GM21360 (cell line): ENCODE measurements at regions not wholly inside any gene's neighbourhood (a gene's known extent, or its start where the extent isn't known, plus 50 kb on each side); places are given as distances from the start of the nearest gene placed in this dataset.
A peak's percentile ranks its signal among the peaks of the same experiment; 100 is the strongest.

Source experiments
- ATAC-seq: cut with Tn5 transposase; IDR thresholded peaks from one replicate; pipeline ENCODE4 v1.9.1; 2021; ENCODE audit warnings: mild to moderate bottlenecking, moderate library complexity; ENCODE audit not compliant: unreplicated experiment

DNA sequence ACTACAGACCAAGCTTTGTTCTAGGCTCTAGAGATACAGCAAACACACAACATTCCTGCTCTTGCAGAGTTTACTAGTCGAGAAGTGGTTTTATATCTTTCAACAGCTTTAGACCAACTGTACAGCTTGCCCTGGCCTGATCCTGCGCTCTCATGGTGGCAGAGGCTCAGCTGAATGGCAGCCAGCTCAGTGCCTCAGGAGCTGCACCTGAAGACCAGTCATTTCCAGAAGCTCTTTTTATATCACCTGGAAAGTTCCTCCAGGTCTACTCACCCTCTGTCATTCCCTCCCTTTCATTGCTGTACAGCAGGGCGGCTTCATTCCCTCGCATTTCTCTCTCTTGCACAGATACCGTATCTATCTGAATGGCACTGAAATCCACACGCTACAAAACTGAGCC, 319.8 kb downstream of the GATA3 start:
- no peak for ATAC-seq

DNA sequence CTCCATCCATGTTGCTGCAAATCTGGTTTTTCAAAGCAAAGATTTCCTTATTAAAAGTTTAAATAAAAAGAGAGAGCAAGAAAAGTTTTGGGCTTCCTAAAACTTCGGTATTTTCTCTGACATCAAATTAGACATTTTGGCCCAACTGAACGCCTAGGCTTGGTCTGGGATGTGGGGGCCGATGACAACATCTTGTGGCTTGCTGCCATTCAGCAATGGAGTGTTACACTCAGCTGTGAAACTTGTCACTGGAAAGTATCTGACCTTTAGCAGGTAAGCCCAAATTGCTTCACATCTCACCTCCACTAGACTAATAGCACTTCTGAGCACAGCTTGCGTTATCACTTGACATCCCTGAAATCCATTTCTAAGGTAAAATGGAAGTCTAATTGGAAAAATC, 320.6 kb downstream of the GATA3 start:
- ATAC-seq, result no peak

DNA sequence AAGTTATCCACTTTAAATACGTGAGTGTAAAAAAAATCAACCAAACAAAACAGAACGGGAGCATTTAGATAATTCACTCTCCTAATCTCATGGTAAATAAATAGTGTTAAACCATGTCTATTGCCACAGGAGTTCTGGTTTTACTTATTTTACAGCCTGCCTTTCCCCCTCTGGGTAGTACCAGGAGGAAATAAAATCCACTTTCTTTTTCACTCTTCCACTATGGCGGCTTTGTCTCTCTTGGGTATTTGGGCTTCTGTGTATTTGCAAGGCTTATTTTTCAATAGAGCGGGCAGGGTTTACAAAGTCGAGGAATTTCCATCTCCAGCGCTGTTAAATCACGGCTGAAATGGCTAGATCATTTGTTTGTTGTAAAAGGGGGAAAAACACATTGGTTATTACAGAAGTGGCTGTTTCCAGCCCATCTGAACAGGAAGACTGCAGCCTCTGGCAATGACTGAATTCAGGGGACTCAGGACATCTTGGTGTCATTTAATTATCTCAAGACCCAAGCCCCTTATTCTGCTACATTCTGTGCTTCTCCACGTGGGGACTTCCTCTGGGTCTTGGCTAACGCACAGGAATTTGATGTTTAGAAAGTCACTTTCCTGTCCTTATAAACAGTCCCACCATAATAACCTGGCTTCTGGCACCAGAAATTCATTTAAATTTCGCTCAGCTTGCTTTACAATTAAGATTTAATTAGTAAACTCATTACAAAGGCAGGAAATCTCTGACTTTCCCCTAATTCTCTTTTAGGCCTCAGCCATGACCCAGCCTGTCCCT, 323.9 kb downstream of the GATA3 start:
- ATAC-seq, result no peak

DNA sequence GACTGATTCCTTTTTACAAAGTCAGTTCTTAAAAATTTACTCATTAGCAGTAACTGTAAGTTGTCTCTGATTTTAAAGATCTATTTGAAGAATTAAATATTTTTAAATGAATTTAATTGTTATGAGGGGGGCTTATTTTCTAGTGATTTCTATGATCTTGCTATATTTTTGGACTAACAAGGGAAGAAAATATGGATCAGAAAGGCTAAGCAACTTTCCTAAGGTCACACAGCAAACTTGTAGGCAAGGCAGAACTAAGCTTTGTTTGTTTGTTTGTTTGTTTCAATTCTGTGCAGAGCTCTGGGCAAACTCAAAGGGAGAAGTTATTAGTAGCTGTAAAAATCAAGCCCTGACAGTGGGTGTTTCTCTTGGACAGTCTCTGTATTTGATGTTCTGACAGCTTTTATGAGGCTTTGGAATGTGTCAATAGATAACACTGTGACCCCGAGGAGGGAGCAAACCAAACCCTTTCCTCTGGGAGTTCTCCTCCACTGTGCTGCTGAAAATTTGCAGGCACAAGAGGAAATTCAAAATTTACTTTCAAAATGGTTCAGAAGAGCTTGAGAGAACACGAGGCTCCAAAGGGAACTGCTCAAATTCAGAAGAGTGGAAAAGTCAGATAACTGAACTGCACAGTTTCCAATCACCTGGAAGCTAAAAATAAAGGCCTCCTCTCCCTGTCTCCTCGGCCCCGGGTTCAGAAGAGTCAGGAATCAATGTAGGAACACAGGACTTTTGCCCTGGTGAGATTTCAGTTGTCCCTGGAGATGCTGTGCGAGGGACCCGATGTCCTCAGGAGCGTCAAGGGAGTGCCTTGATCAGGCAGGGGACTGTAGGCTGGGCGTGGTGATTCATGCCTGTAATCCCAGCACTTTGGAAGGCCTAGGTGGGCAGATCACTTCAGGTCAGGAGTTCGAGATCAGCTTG, 325.7 kb downstream of the GATA3 start:
- no peak for ATAC-seq

DNA sequence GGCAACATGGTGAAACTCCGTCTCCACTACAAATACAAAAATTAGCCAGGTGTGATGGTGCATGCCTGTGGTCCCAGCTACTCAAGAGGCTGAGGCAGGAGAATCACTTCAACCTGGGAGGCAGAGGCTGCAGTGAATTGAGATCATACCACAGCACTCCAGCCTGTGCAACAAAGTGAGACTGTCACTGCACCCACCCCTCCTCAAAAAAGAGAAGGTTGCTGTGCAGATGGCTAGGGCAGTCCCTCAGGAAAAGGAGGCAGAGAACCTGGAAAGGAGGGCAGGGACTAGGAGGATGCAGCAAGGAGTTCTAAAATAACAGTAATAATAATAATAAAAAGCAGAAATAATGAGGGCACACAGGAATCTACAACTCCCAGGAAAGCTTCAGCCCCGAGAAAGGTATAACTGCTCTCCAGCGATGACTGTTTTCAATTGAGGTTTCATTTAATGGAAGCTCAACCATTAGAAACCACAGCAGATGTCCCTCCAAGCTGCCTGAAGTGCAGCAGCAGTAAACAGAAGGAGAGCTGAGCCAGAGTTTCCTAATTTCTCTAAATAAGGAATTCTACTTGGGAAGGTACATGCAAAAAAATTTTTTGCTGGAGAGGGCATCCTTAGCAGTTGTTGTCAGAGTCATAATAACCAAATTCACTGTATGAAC, 326.5 kb downstream of the GATA3 start:
- no peak for ATAC-seq

DNA sequence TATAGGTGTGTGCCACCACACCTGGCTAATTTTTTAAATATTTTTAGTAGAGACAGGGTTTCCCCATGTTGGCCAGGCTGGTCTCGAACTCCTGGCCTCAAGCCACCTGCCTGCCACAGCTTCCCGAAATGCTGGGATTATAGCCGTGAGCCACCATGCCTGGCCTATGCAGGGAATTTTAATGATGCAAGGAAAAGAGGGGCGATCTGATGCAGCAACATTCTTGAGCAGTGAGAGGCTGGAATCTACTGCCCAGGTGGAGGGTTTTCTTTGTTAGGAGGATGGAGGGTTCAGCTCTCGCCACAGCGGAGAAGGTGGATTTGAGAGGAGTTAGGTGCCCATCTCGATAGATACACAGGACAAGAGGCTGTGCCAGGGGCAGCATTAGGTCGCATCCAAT, 332.3 kb downstream of the GATA3 start:
- no peak for ATAC-seq

DNA sequence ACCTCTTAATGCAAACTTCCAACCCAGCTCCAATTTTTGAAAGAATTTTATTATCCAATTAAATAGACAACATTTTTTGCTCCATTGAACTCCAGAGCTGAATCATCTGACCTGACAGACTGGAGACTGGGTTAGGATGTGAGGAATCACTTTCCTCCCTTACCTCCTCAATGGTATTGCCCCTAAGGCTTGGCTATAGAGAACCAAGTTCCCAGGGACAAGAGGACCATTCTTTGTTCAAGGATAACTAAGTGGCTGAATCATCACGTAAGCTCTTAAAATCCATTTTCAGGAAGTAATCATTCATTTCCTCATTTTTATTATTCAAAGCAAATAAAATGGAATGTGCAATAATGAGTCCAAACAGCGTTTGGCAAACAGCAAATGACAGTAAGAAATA, 335.1 kb downstream of the GATA3 start:
- no peak for ATAC-seq

DNA sequence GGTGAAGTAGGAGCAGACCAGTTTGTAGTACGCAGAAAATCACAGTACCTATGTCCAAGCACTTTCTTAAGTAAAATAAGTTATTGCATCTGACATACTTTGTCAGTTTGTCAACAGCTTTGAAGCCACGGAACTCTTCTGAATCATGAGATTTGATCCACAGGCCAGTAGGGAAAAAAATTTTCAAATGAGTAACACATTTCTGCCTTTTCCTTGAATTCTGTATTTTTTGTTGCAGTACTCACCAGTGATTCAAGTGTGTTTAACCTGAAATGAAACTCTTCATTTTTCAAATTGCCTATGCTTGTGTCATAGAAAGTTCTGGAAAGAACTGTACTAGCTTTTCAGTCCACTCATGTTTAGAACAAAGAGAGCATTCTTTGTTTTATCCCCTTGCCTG, 337.7 kb downstream of the GATA3 start:
- ATAC-seq, result no peak

DNA sequence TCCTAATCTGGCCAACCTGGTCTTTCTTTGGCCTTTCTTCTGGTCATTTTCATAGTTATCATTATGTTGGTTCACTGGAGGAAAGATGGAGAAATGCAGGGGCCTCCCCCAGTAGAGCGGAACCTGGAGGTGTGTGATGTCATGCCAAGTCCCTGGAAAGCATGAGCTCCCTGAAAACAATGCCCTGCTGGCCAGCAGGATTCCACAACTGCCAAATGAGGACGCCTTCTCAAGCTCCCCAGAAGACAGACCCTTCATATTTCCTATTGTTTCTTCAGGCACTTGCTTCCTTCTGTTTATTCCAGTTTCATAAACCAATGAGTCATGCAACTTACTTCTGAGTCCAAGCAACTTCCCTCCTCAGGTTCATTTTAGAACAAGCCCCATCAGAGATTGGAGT, 339.0 kb downstream of the GATA3 start:
- ATAC-seq, result no peak

DNA sequence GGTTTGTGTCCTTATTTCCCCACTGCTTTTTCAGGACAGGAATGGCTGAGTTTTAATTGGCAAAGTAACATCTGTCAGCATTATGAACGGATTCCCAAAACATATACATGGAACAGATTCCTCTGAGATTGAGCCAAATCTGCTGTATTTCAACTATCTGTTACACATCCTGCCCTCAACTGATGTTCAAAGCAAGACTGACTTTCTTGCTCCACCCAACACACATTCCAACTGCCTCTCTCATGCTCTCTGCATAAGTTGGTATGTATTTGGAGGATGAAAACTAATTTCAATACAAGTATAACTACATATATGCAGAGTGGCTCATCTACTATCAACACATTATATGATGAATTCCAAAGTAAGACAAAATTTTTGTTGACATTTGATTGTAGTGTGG, 342.2 kb downstream of the GATA3 start:
- ATAC-seq, result no peak

DNA sequence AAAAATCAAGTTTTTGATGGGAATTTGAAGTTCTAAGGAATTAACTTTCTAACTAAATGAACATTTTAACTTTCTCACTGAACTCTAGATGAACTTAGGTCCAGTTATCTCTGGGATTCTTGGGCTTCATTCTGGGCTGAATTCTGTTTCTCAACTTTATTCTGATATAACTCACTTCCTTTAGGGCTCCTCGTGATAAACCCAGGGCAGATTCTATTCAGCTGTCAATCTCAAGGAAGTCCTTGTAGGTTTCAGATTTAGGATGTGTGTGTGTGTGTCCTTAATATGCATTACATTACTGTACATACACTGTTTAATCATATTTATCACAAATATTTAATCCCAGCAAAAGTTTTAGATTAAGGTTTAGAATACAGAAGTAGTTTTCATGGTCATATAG, 344.3 kb downstream of the GATA3 start:
- no peak for ATAC-seq

DNA sequence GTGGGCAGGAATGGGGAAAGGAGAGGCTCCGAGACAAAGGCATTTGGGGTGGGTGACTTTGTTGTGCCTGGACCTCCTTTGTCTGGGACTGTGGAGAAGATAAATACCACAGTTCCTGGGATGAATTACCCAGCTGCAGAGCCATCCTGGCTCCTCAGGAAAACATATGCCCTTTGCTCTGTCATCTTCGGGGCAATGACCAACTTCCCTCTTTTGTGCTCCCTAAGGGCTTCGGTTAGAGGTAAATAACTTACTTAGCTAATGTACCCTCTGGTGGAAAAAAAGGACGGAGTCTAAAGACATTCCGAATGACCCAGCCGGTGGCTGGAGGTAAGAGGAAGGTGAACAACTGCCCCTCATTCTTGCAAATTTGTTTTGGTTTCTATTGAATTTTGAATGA, 345.7 kb downstream of the GATA3 start:
- ATAC-seq, result no peak

DNA sequence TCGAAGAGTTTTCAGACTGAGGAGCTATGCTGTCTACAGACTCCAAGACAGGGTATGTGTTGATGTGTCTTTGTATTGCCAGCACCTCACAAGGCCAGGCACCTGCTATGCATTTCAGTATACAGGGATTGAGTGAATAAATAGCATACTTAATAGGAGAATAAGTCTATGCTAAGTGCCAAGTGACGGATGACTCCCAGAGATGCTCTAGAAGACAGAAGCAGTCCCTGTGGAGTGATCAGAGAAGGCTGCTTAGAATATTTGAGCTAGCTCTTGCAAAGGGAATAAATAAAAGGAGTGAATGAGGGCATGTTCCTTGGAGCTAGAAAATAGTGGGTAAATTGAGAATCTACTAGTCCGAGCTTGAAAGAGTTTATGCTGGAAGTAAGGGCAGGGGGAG, 346.4 kb downstream of the GATA3 start:
- ATAC-seq, result no peak

DNA sequence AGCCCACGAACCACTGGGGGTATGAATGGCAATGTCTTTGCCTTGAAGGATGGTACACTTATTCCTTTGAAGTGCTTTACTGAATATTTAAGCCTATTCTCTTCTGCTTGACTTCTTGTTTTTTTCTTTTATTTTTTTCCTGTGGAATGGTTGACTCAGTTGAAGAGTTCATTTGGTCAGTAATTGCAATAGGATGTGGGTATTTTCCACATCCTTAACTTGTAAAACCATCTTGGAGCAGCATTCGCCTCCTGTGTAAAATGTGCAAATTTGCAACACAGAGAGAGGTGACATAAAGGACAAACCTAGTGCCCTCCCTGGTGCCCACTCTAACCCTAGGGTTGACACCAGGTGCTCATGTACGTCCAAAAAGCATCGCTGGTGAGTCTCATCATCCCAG, 347.0 kb downstream of the GATA3 start:
- ATAC-seq, result no peak

DNA sequence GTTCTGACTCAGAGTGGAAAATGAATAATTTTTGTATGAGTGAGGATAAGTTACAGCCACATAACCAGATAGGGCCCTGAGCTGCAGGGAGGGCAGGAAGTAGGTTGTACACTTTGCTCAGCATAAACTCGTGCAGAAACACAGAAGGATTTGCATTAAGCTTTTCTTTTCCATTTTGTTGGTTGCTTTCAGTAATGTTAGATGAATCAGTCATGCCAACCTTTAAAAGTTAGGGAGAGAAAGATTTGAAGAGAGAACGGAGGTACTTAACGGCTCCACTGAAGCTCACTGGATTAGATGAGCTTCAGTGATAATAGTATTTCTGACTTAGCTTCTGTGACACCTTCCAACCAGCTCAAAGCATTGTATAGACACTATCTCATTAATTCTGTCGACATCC, 348.1 kb downstream of the GATA3 start:
- no peak for ATAC-seq

DNA sequence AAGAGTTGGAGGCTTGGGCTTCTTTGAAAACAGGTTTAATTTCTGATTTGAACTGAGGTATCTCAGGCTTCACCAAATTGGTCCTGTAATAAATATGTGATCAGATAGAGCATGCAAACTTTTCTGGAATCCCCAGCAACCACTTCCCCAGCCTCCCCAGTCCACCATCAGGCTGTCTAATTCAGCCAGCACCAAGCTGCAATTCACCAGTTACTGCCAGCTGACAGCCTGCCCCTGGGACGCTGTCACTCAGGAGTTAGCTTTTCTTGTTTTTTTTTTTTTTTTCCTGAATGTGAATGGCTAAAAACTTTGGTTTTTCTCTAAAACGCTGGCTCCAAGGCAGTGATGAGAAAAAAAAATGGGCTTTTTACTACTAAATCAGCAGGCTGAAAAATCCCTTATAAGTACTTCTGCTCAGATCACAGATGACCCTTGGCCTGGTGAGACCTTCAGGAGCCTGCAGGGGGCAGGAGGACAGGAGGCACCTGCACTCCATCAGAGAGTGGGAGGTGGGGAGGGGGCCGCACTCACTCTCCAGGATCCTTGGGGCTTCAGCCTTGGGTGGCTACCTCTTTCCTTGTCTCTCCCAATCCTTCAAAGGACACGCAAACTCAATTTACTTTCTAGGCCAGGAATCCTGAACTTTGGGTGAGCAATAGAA, 349.4 kb downstream of the GATA3 start:
- no peak for ATAC-seq

DNA sequence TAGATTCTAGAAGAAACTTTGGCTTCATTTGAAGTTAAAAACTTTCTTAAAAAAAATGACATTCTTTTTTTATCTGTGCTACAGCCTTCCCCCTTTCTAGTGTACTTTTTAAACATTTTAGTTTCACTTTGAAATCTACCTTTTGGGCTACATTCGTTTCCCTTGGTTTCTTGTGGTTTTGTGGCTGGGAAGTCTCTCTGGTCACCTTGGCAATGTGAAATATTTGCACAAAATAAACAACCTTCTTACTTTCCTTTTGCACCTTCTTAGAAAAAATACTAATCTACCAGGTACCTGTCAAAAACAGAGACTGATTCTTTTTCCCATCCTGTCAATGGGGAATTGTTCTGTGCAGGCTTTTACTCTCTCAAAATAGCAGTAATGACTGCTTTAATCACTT, 350.2 kb downstream of the GATA3 start:
- peak; percentile 71 for ATAC-seq

DNA sequence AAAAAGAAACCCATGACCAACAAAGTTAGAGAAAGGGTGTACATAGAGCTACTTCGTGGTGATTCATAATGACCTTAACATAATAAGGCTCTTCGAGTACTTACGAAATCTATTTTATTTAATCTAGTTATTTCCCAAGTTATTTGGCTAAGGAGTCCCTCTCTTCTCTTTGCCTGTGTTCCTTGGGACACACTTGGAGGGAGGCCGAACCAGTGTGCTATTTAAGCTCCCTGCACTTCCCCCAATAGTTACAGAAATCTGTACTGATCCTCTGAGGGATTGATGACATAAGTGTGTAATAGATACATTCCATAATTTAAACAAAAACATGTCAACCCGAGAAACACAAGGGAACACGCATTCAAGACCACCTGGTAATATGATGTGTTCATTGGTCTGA, 351.1 kb downstream of the GATA3 start:
- ATAC-seq, result no peak

DNA sequence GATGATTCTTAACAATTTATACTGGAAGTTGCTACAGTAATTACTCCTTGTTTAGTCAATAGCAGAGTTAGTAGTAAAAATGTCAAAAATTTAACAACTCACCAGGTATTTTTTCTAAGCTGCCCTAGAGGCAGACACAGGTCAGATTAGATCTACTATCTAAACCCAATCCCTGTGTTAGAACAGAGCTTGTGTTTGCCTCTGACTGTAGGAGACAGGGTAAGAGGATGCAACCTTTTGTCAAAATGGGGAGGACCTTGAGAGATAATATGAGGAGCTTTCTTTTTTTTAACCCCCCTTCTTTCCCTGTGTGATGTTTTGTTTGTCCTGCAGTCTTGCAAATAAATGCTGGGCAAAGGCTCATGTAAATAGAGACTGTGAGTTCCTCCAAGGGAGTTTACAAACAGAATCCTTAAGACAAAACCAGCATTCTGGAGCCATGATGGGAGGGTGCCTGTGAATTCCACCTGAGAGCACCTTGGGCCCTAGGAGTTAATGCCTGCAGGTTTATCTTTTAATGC, 353.1 kb downstream of the GATA3 start:
- ATAC-seq, result no peak

DNA sequence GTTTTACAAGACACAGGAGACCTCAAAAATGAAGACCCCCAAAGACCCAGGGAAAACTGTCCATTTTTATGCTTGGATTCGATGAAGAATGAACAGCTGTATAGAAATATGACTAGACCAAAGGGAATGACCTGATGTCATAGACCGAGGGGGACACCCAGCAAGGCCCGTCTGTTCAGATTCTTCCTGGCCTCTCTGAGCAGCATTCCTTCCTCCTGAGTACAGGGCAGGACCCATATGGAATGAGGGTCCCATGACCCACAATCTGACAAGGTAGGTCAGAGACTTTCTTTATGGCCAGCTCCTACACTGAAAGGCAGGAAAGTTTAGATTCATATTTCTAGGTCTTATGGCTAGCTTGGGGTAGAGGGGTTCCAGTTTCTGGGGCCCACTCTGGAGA, 356.0 kb downstream of the GATA3 start:
- no peak for ATAC-seq

DNA sequence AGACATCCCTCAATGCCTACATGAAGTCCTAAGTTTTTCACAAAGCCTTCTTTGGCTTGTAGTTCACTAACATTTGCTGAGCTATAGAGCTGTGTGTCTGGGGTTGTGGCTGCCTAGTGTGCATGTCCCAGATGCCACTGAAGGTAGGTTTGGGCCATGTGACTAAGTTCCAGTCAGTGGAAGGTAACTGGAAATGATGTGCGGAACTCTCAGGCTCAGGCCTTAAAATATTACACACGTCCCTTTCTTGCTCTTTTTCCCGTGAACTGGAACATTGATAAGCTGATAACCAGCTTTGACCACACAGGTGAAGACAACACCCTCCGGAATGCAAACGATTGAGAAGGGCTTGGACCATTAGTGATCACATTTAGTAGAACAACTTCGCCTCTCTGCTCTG, 358.1 kb downstream of the GATA3 start:
- no peak for ATAC-seq
